Trophoblast cell (in vitro differentiated cells and primary cell): ENCODE measurements at regions not wholly inside any gene's neighbourhood (a gene's known extent, or its start where the extent isn't known, plus 50 kb on each side); places are given as distances from the start of the nearest gene placed in this dataset.

Experiments
- DNase-seq, 2 donors: peaks; one replicate each; pipeline ENCODE4 v3.0.0-alpha.2; 2016
- H2AFZ ChIP-seq: 2 replicates; pipeline ENCODE4 v1.6.1; 2013; ENCODE audit warnings: low read length, moderate library complexity, mild to moderate bottlenecking; ENCODE audit not compliant: insufficient read depth, poor library complexity
- H2AK5ac ChIP-seq: 2 replicates; pipeline ENCODE4 v1.6.1; 2013; ENCODE audit warnings: mild to moderate bottlenecking, low read length
- H2BK120ac ChIP-seq: 2 replicates; pipeline ENCODE4 v1.6.1; 2013; ENCODE audit warnings: low read length, mild to moderate bottlenecking, moderate library complexity; ENCODE audit not compliant: insufficient read depth, poor library complexity
- H2BK12ac ChIP-seq: 2 replicates; pipeline ENCODE4 v1.6.1; 2013; ENCODE audit warnings: mild to moderate bottlenecking, low read length, moderate library complexity
- H2BK5ac ChIP-seq: 2 replicates; pipeline ENCODE4 v1.6.1; 2013; ENCODE audit warnings: low read length, low read depth, moderate library complexity, mild to moderate bottlenecking; ENCODE audit not compliant: poor library complexity
- H3K14ac ChIP-seq: 2 replicates; pipeline ENCODE4 v1.6.1; 2013; ENCODE audit warnings: mild to moderate bottlenecking, low read length
- H3K18ac ChIP-seq: 2 replicates; pipeline ENCODE4 v1.6.1; 2013; ENCODE audit warnings: mild to moderate bottlenecking, low read length
- H3K23ac ChIP-seq: 2 replicates; pipeline ENCODE4 v1.6.1; 2013; ENCODE audit warnings: low read length
- H3K27ac ChIP-seq: 2 replicates; pipeline ENCODE4 v1.5.1; 2013; ENCODE audit warnings: low read depth, mild to moderate bottlenecking, inconsistent platforms, low read length, moderate library complexity
- H3K27me3 ChIP-seq: 2 replicates; pipeline ENCODE4 v1.6.1; 2013; ENCODE audit warnings: inconsistent platforms, mild to moderate bottlenecking, low read length, moderate library complexity; ENCODE audit not compliant: insufficient read depth
- H3K36me3 ChIP-seq, 2 experiments: 1 replicate in 1 of 2; 2 replicates in 1 of 2; pipeline ENCODE4 v1.6.1; 2013; ENCODE audit warnings: low read length in 2 of 2, mild to moderate bottlenecking in 2 of 2, moderate library complexity in 1 of 2; ENCODE audit not compliant: insufficient read depth in 2 of 2, control insufficient read depth in 1 of 2
- H3K4ac ChIP-seq: 2 replicates; pipeline ENCODE4 v1.6.1; 2013; ENCODE audit warnings: low read depth, mild to moderate bottlenecking, low read length, moderate library complexity
- H3K4me1 ChIP-seq, 2 experiments: 1 replicate in 1 of 2; 2 replicates in 1 of 2; pipeline ENCODE4 v1.6.1; 2013; ENCODE audit warnings: low read length in 2 of 2, mild to moderate bottlenecking in 2 of 2, moderate library complexity in 1 of 2; ENCODE audit not compliant: insufficient read depth in 2 of 2, control insufficient read depth in 1 of 2
- H3K4me2 ChIP-seq: 2 replicates; pipeline ENCODE4 v1.6.1; 2013; ENCODE audit warnings: inconsistent platforms, mild to moderate bottlenecking, low read length, moderate library complexity
- H3K4me3 ChIP-seq: 2 replicates; pipeline ENCODE4 v1.5.1; 2013; ENCODE audit warnings: mild to moderate bottlenecking, low read depth, low read length, inconsistent platforms
- H3K79me1 ChIP-seq: one replicate; pipeline ENCODE4 v1.6.1; 2013; ENCODE audit warnings: low read length
- H3K79me2 ChIP-seq: 2 replicates; pipeline ENCODE4 v1.6.1; 2013; ENCODE audit warnings: low read length, mild to moderate bottlenecking; ENCODE audit not compliant: control insufficient read depth, insufficient read depth, poor library complexity
- H3K9ac ChIP-seq: 2 replicates; pipeline ENCODE4 v1.6.1; 2013; ENCODE audit warnings: mild to moderate bottlenecking, low read length
- H3K9me3 ChIP-seq: 2 replicates; pipeline ENCODE4 v1.6.1; 2013; ENCODE audit warnings: low read depth, mild to moderate bottlenecking, control low read depth, inconsistent platforms, low read length; ENCODE audit not compliant: insufficient read depth
- H4K12ac ChIP-seq: 2 replicates; pipeline ENCODE4 v1.6.1; 2013; ENCODE audit warnings: low read depth, mild to moderate bottlenecking, low read length, moderate library complexity
- H4K8ac ChIP-seq: 2 replicates; pipeline ENCODE4 v1.6.1; 2013; ENCODE audit warnings: low read depth, mild to moderate bottlenecking, low read length, moderate library complexity
- H4K91ac ChIP-seq: one replicate; pipeline ENCODE4 v1.6.1; 2013; ENCODE audit warnings: low read depth, mild to moderate bottlenecking, low read length, moderate library complexity
- WGBS: extraction: QIAGEN DNeasy Blood & Tissue Kit; methylation state at CpG from one replicate; pipeline ENCODE4 v1.1.7; 2013; ENCODE audit warnings: missing lambda C conversion rate; ENCODE audit not compliant: insufficient read length, insufficient coverage; ENCODE audit errors: extremely low coverage; 5-methylcytosine and 5-hydroxymethylcytosine counted together

- Histone ChIP-seq H3K14ac (no peak overlapping the region), H3K27ac (no peak overlapping the region), H2AK5ac (no peak overlapping the region), H3K4me2 (no peak overlapping the region), H3K79me2 (no peaks in the 10 kb centered on the region), H2BK12ac (no peak overlapping the region), H3K27me3 (no peaks in the 10 kb centered on the region), H4K8ac (no peak overlapping the region), H3K9ac (no peak overlapping the region), H4K91ac (no peak overlapping the region), H3K9me3 (no peaks in the 10 kb centered on the region), H3K4me3 (no peak overlapping the region), H2AFZ (no peak overlapping the region), H4K12ac (no peak overlapping the region), H2BK120ac (no peak overlapping the region), H3K18ac (no peak overlapping the region), H3K4me1 (peaks cover 0 to 2% of the 10 kb centered on the region in 2 experiments), H2BK5ac (no peak overlapping the region), H3K79me1 (no peaks in the 10 kb centered on the region), H3K36me3 (no peaks in the 10 kb centered on the region), H3K23ac (no peak overlapping the region), H3K4ac (no peak overlapping the region)
- WGBS, result no CpG with 5 or more reads among the region's 19 CpGs
- DNase-seq, result no peak
These were observed 190.3 kb downstream of the RBFOX3 start for GRCh38 chr17:79420318-79421243.

DNA sequence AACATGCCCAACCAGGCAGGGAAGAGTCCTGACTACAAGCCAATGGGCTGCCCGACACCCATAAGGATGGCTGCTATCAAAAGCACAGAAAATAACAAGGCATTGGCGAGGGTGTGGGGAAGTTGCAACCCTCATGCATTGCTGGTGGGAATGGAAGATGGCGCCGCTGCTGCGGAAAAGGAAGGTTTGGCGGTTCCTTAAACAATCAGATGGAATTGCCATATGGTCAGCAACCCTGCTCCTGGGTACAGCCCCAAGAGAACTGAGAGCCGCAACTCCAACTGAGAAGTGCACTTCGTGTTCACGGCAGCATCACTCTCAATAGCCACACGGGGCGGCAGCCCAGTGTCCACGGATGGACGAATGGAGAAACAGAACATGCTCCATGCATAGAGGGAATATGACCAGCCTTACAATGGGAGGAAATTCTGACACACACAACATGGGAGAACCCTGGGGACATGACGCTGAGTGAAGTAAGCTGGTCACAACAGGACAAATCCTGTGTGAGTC is 193.3 kb downstream of the RBFOX3 start:
- H3K4me2 ChIP-seq, result no peak overlapping the region
- DNase-seq, result no peak
- no peak overlapping the region for H4K91ac ChIP-seq
- H2BK12ac ChIP-seq, result no peak overlapping the region
- H4K12ac ChIP-seq, result no peak overlapping the region
- peaks cover 1% of the 10 kb centered on the region for H3K9me3 ChIP-seq
- no peak overlapping the region for H2AK5ac ChIP-seq
- H3K4me3 ChIP-seq, result no peak overlapping the region
- peaks cover 0 to 2% of the 10 kb centered on the region in 2 experiments for H3K4me1 ChIP-seq
- no peaks in the 10 kb centered on the region for H3K79me2 ChIP-seq
- no peak overlapping the region for H3K27ac ChIP-seq
- H3K14ac ChIP-seq, result no peak overlapping the region
- no peak overlapping the region for H2AFZ ChIP-seq
- no peak overlapping the region for H2BK5ac ChIP-seq
- H3K79me1 ChIP-seq, result no peaks in the 10 kb centered on the region
- no peaks in the 10 kb centered on the region for H3K36me3 ChIP-seq
- no peak overlapping the region for H3K23ac ChIP-seq
- H4K8ac ChIP-seq, result no peak overlapping the region
- no peaks in the 10 kb centered on the region for H3K27me3 ChIP-seq
- WGBS, result no CpG with 5 or more reads among the region's 14 CpGs
- H3K4ac ChIP-seq, result no peak overlapping the region
- no peak overlapping the region for H3K9ac ChIP-seq
- no peak overlapping the region for H3K18ac ChIP-seq
- no peak overlapping the region for H2BK120ac ChIP-seq

- H3K23ac ChIP-seq, result no peak overlapping the region
- no peak overlapping the region for H3K4ac ChIP-seq
- no peak overlapping the region for H3K27ac ChIP-seq
- no peaks in the 10 kb centered on the region for H3K79me1 ChIP-seq
- H3K79me2 ChIP-seq, result no peaks in the 10 kb centered on the region
- no peak overlapping the region for H3K4me3 ChIP-seq
- H4K12ac ChIP-seq, result no peak overlapping the region
- H3K4me2 ChIP-seq, result no peak overlapping the region
- H2BK12ac ChIP-seq, result no peak overlapping the region
- H3K27me3 ChIP-seq, result no peaks in the 10 kb centered on the region
- WGBS, result no CpG with 5 or more reads among the region's 9 CpGs
- peaks cover 7% of the 10 kb centered on the region for H3K9me3 ChIP-seq
- H3K36me3 ChIP-seq, result no peaks in the 10 kb centered on the region
- no peak overlapping the region for H4K91ac ChIP-seq
- H3K18ac ChIP-seq, result no peak overlapping the region
- peaks cover 0 to 2% of the 10 kb centered on the region in 2 experiments for H3K4me1 ChIP-seq
- H2BK120ac ChIP-seq, result no peak overlapping the region
- no peak overlapping the region for H2BK5ac ChIP-seq
- no peak overlapping the region for H3K14ac ChIP-seq
- no peak overlapping the region for H2AFZ ChIP-seq
- no peak overlapping the region for H3K9ac ChIP-seq
- no peak for DNase-seq
- no peak overlapping the region for H4K8ac ChIP-seq
- H2AK5ac ChIP-seq, result no peak overlapping the region
These were observed 194.9 kb downstream of the RBFOX3 start for GRCh38 chr17:79415909-79416308.

DNA sequence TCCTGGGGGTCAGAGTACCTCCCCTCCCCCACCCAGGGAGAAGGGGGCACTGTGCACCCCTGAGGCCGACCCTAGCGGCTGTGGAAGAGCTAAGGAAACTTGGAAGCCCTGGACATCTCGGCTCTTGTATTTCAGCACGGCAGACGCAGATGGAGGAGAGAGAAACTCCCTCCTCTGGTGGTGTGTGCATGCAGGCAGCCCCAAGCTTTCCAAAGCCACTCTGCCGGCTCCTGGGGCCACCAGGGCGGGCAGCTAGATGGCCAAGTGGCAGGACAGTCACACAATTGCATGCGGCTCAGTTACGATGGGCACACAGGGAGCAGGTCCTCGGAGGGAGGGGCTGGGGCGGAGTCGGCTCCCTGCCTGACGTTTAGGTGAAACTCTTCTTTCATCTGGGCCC is 195.5 kb downstream of the RBFOX3 start:
- Histone ChIP-seq H3K4me1 (peaks cover 0 to under 1% of the 10 kb centered on the region in 2 experiments), H3K9ac (no peak overlapping the region), H3K4me2 (no peak overlapping the region), H3K4ac (no peak overlapping the region), H4K12ac (no peak overlapping the region), H2AK5ac (no peak overlapping the region), H4K8ac (no peak overlapping the region), H2AFZ (no peak overlapping the region), H2BK5ac (no peak overlapping the region), H3K4me3 (no peak overlapping the region), H3K27ac (no peak overlapping the region), H3K79me2 (no peaks in the 10 kb centered on the region), H3K18ac (no peak overlapping the region), H2BK12ac (no peak overlapping the region), H2BK120ac (no peak overlapping the region), H4K91ac (no peak overlapping the region), H3K14ac (no peak overlapping the region), H3K23ac (no peak overlapping the region), H3K36me3 (no peaks in the 10 kb centered on the region), H3K27me3 (no peaks in the 10 kb centered on the region), H3K9me3 (peaks cover 7% of the 10 kb centered on the region), H3K79me1 (no peaks in the 10 kb centered on the region)
- DNase-seq, result no peak
- no CpG with 5 or more reads among the region's 13 CpGs for WGBS
